Heart right ventricle (tissue), 16 donors: ENCODE measurements at regions not wholly inside any gene's neighbourhood (a gene's known extent, or its start where the extent isn't known, plus 50 kb on each side); places are given as distances from the start of the nearest gene placed in this dataset.
"Not testable (repeated sequence)": the region's sequence is repeated elsewhere in the genome, so short reads cannot be mapped to it uniquely, and the experiment has no call there.

Experiments used
- ATAC-seq, 8 donors: fragments of 200-7000 bp; cut with Tn5 transposase; one replicate each; pipeline ENCODE4 v1.9.1; 2020; ENCODE audit warnings: mild to moderate bottlenecking in 8 of 8, moderate library complexity in 8 of 8, moderate number of reproducible peaks in 1 of 8
- DNase-seq, 2 donors: peaks; one replicate each; pipeline ENCODE4 v3.0.0-alpha.2; 2020
- H3K27ac ChIP-seq, 10 donors: fragments of 200-600 bp; sonication (generic) in 2 of 10; one replicate each; pipeline versions ENCODE4 v1.5.0 to v1.8.0; 2020 to 2022; ENCODE audit warnings: mild to moderate bottlenecking in 3 of 10
- H3K27me3 ChIP-seq, 7 donors: fragments of 200-600 bp; one replicate each; pipeline ENCODE4 v1.8.0; 2021 to 2022; ENCODE audit warnings: mild to moderate bottlenecking in 2 of 7
- H3K36me3 ChIP-seq, 9 donors: fragments of 200-600 bp; sonication (generic) in 1 of 9; one replicate each; pipeline versions ENCODE4 v1.5.0 to v1.8.0; 2020 to 2022; ENCODE audit warnings: mild to moderate bottlenecking in 2 of 9
- H3K4me1 ChIP-seq, 9 donors: fragments of 200-600 bp; sonication (generic) in 1 of 9; one replicate each; pipeline versions ENCODE4 v1.5.0 to v1.8.0; 2020 to 2022; ENCODE audit warnings: mild to moderate bottlenecking in 4 of 9
- H3K4me3 ChIP-seq, 10 donors: fragments of 200-600 bp; sonication (generic) in 2 of 10; one replicate each; pipeline versions ENCODE4 v1.5.0 to v1.8.0; 2020 to 2022; ENCODE audit warnings: mild to moderate bottlenecking in 7 of 10, moderate library complexity in 2 of 10
- H3K9me3 ChIP-seq, 11 donors: fragments of 200-600 bp in 10 of 11; sonication (generic) in 2 of 11; one replicate each; pipeline versions ENCODE4 v1.5.0 to v1.8.0; 2013 to 2022; ENCODE audit warnings: mild to moderate bottlenecking in 2 of 11, control low read depth in 1 of 11, moderate library complexity in 1 of 11
- WGBS, 2 donors: extraction: QIAGEN DNeasy Blood & Tissue Kit; methylation state at CpG; one replicate each; pipeline ENCODE4 v1.1.7; 2013; ENCODE audit warnings: inconsistent platforms in 1 of 2; 5-methylcytosine and 5-hydroxymethylcytosine counted together
- intact Hi-C, 10 donors: fragments of 100-400 bp; cut with DNase I; formaldehyde crosslinking; loops; one replicate each; pipeline versions ENCODE4 v1.11.1 to v1.14.2; 2022
- TF ChIP-seq, protein P1 (sequence below), 9 donors: fragments of 200-600 bp; sonication (generic) in 2 of 9; IDR thresholded peaks; one replicate each; pipeline versions ENCODE4 v1.5.0 to v1.8.0; 2021 to 2022; ENCODE audit warnings: antibody characterized with exemption in 9 of 9, mild to moderate bottlenecking in 5 of 9, moderate library complexity in 1 of 9
- donor health status: Arrhythmogenic right ventricular cardiomyopathy.
- donor health status: ischemic (EF 13 %, LVEDD 7.1; RV severe dilation, severe dysfunction).
- donor health status: healthy with polysubstance abuse.
- donor health status: DM: no; HTN: yes; CAD: no.
- donor health status: DM: no; HTN: no; CAD: no.
- donor health status: ischemic (EF 25% LVEDD 6.9; RV normal size, moderate dysfunction).
- donor health status: ischemic (EF 25% LVEDD 5.7; RV mildly dilated, moderate dysfunction).
- donor health status: healthy.
- donor health status: DM: yes; HTN: yes; CAD: no.
- donor health status: Ischemic cardiomyopathy.
- donor health status: ischemic (EF 35%, LVEDD 5.7; RV mildly dilated, moderate dysfunction).
- donor health status: nonischemic (EF 11% LVEDD 7.7; RV severe dilation, severe dysfunction).
- donor health status: DM: yes; HTN: yes; CAD: no.
- donor health status: PGD.
- donor health status: ischemic (EF 29% LVEDD 5.4; RV normal size, mild dysfunction).
- donor health status: nonischemic (EF 23%, LVEDD 6.1; RV moderate dilation, normal function).

GRCh38 chr1:94296018-94296417 is 58.6 kb upstream of the ARHGAP29 start:
- intact Hi-C loops = loop anchor here in 4 of 10 donors (5.0 to 10.0 kb wide), 2 partner anchors 49 to 51 kb away; no protein-coding TSS in a partner anchor
- peak in 1 of 2 donors; percentile 31 for DNase-seq
- TF ChIP-seq, protein P1, sequence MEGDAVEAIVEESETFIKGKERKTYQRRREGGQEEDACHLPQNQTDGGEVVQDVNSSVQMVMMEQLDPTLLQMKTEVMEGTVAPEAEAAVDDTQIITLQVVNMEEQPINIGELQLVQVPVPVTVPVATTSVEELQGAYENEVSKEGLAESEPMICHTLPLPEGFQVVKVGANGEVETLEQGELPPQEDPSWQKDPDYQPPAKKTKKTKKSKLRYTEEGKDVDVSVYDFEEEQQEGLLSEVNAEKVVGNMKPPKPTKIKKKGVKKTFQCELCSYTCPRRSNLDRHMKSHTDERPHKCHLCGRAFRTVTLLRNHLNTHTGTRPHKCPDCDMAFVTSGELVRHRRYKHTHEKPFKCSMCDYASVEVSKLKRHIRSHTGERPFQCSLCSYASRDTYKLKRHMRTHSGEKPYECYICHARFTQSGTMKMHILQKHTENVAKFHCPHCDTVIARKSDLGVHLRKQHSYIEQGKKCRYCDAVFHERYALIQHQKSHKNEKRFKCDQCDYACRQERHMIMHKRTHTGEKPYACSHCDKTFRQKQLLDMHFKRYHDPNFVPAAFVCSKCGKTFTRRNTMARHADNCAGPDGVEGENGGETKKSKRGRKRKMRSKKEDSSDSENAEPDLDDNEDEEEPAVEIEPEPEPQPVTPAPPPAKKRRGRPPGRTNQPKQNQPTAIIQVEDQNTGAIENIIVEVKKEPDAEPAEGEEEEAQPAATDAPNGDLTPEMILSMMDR (IDR thresholded peaks at IDR 0.05) = no peak
- H3K27me3 ChIP-seq = no peaks in the 10 kb centered on the region
- H3K4me1 ChIP-seq = peaks cover 0 to 61% (median 54%) of the 10 kb centered on the region in 9 donors
- no peaks in the 10 kb centered on the region for H3K9me3 ChIP-seq
- H3K36me3 ChIP-seq = no peaks in the 10 kb centered on the region
- peak overlapping the region in 8 of 10 donors; percentile 16 to 84 (median 60) for H3K27ac ChIP-seq
- 50 to 67% methylated on average over 5 of the region's 5 CpGs for WGBS, 2 donors
- H3K4me3 ChIP-seq = peak overlapping the region in 1 of 10 donors; percentile 5
- ATAC-seq = peak in 6 of 8 donors; percentile 47 to 72 (median 58)

DNA sequence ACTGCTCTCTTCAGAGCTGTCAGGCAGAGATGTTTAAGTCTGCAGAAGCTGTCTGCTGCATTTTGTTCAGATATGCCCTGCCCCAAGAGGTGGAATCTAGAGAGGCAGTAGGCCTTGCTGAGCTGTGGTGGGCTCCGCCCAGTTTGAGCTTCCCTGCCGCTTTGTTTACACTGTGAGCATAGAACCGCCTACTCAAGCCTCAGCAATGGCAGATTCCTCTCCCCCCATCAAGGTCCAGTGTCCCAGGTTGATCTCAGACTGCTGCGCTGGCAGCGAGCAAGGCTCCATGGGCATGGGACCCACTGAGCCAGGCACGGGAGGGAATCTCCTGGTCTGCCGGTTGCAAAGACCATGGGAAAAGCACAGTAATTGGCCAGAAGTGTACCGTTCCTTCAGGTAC is 55.6 kb upstream of the ARHGAP29 start:
- intact Hi-C loops = loop anchor here in 1 of 10 donors (10.0 kb wide), 1 partner anchor 48 kb away; no protein-coding TSS in a partner anchor
- 96 to 97% methylated on average over 8 of the region's 8 CpGs for WGBS, 2 donors

DNA sequence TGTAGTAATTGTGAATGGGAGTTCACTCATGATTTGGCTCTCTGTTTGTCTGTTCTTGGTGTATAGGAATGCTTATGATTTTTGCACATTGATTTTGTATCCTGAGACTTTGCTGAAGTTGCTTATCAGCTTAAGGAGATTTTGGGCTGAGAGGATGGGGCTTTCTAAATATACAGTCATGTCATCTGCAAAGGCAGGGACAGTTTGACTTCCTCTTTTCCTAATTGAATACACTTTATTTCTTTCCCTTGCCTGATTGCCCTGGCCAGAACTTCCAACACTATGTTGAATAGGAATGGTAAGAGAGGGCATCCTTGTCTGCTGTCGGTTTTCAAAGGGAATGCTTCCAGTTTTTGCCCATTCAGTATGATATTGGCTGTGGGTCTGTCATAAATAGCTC is 51.9 kb upstream of the ARHGAP29 start:
- ATAC-seq, DNase-seq, H3K36me3 ChIP-seq, intact Hi-C loops, H3K9me3 ChIP-seq, H3K4me3 ChIP-seq, H3K27me3 ChIP-seq: not testable (repeated sequence)
- Histone ChIP-seq H3K27ac (peak overlapping the region in 1 of 10 donors; percentile 2), H3K4me1 (peaks cover 0 to 26% (median 0%) of the 10 kb centered on the region in 9 donors)
- WGBS, 2 donors = 89% methylated on average over 1 of the region's 1 CpG

More for the DNA sequence above, 55.6 kb upstream of the ARHGAP29 start:
- not testable (repeated sequence) for H3K4me3 ChIP-seq, H3K27ac ChIP-seq, ATAC-seq, DNase-seq, H3K36me3 ChIP-seq, H3K27me3 ChIP-seq, H3K9me3 ChIP-seq
- H3K4me1 ChIP-seq = peaks cover 0 to 30% (median 25%) of the 10 kb centered on the region in 9 donors
